ENCODE measurements at regions not wholly inside any gene's neighbourhood (a gene's known extent, or its start where the extent isn't known, plus 50 kb on each side); places are given as distances from the start of the nearest gene placed in this dataset.

GRCh38 chr2:122451697-122452096 lies 696.2 kb downstream of the TSN start:
- Mint-ChIP-seq H3K4me1 (no peaks in the 10 kb centered on the region), H3K27me3 (ENCODE audit: insufficient read depth, low read depth) (no peaks in the 10 kb centered on the region), H3K36me3 (no peaks in the 10 kb centered on the region), H3K4me3 (no peak overlapping the region), H3K27ac (no peak overlapping the region), H3K9me3 (peaks cover 34% of the 10 kb centered on the region)
- H4K20me1 ChIP-seq (ENCODE audit: low read depth): no peaks in the 10 kb centered on the region
- H3K27me3 ChIP-seq: no peaks in the 10 kb centered on the region
- H3F3A ChIP-seq (ENCODE audit: low read depth): no peaks in the 10 kb centered on the region
- H3K9me3 ChIP-seq (ENCODE audit: low read depth): peaks cover 7% of the 10 kb centered on the region
- no peaks in the 10 kb centered on the region for H3K4me1 ChIP-seq
- H2AFZ ChIP-seq (replicated peaks): no peak overlapping the region
- no peak overlapping the region for H3K27ac ChIP-seq
- H3K4me3 ChIP-seq: no peak overlapping the region
- H3K4me2 ChIP-seq: no peak overlapping the region
- H3K9ac ChIP-seq: no peak overlapping the region
- no peak for TF ChIP-seq EZH2 (IDR thresholded peaks at IDR 0.05)
- TF ChIP-seq EZH2phosphoT487 (IDR thresholded peaks at IDR 0.05): no peak
- TF ChIP-seq, protein P1, sequence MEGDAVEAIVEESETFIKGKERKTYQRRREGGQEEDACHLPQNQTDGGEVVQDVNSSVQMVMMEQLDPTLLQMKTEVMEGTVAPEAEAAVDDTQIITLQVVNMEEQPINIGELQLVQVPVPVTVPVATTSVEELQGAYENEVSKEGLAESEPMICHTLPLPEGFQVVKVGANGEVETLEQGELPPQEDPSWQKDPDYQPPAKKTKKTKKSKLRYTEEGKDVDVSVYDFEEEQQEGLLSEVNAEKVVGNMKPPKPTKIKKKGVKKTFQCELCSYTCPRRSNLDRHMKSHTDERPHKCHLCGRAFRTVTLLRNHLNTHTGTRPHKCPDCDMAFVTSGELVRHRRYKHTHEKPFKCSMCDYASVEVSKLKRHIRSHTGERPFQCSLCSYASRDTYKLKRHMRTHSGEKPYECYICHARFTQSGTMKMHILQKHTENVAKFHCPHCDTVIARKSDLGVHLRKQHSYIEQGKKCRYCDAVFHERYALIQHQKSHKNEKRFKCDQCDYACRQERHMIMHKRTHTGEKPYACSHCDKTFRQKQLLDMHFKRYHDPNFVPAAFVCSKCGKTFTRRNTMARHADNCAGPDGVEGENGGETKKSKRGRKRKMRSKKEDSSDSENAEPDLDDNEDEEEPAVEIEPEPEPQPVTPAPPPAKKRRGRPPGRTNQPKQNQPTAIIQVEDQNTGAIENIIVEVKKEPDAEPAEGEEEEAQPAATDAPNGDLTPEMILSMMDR (IDR thresholded peaks at IDR 0.05): no peak
- H3K79me2 ChIP-seq (ENCODE audit: low read depth): no peaks in the 10 kb centered on the region
- DNase-seq (ENCODE audit: low spot score): no peak
- no peaks in the 10 kb centered on the region for H3K36me3 ChIP-seq

DNA sequence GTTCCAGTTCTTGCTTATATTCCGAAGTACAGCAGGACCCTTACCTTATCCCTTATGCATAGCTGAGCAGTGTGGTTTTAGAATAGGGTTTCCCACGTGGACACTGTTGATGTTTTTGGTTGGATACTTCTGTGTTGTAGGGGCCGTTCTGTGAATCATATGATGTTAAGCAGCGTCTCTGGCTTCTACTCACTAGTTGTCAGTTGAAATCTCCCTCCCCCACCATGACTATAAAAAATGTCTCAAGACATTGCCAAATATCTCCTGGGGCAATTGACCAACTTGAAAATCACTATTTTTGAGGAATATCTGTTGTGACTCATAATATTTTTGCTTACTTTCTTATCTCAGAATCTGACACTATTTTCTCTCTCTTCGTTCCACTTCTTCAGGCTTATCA lies 713.7 kb downstream of the TSN start:
- H3K27me3 ChIP-seq: no peaks in the 10 kb centered on the region
- H3K79me2 ChIP-seq (ENCODE audit: low read depth): no peaks in the 10 kb centered on the region
- H3K9me3 Mint-ChIP-seq: no peaks in the 10 kb centered on the region
- H3K27me3 Mint-ChIP-seq (ENCODE audit: insufficient read depth, low read depth): peaks cover 2% of the 10 kb centered on the region
- DNase-seq (ENCODE audit: low spot score): no peak
- no peak overlapping the region for H3K9ac ChIP-seq
- no peaks in the 10 kb centered on the region for H3K36me3 Mint-ChIP-seq
- no peaks in the 10 kb centered on the region for H3K9me3 ChIP-seq (ENCODE audit: low read depth)
- no peaks in the 10 kb centered on the region for H3K4me1 ChIP-seq
- H3K27ac ChIP-seq: no peak overlapping the region
- H2AFZ ChIP-seq (replicated peaks): no peak overlapping the region
- H3K36me3 ChIP-seq: no peaks in the 10 kb centered on the region
- H3F3A ChIP-seq (ENCODE audit: low read depth): no peaks in the 10 kb centered on the region
- H3K4me2 ChIP-seq: no peak overlapping the region
- no peaks in the 10 kb centered on the region for H4K20me1 ChIP-seq (ENCODE audit: low read depth)
- peaks cover 4% of the 10 kb centered on the region for H3K4me1 Mint-ChIP-seq
- no peak overlapping the region for H3K4me3 Mint-ChIP-seq
- TF ChIP-seq EZH2phosphoT487 (IDR thresholded peaks at IDR 0.05): no peak
- no peak overlapping the region for H3K27ac Mint-ChIP-seq
- no peak overlapping the region for H3K4me3 ChIP-seq

DNA sequence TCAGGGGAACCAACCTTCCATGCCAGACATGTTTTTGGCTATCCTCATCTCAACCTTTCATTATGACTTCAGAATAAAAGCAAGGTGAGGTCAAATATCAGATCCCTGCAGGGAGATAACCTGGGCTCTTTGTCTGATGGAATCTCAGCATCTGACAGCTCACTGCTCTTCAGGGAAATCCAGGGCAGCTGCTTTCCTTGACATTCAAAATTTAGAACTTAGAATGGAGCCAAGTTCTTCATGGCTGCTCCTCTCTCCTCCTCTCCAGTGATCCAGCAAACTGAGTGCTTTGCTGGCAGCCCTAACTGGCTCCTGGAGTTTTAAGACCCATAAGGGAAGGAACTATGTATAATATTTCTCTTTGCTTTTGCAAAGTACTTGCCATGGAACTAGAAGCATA lies 716.3 kb downstream of the TSN start:
- Mint-ChIP-seq H3K9me3 (no peaks in the 10 kb centered on the region), H3K27me3 (ENCODE audit: insufficient read depth, low read depth) (peaks cover 2% of the 10 kb centered on the region), H3K27ac (no peak overlapping the region), H3K4me1 (peaks cover 4% of the 10 kb centered on the region), H3K4me3 (no peak overlapping the region), H3K36me3 (no peaks in the 10 kb centered on the region)
- Histone ChIP-seq H3K4me3 (no peak overlapping the region), H3K4me1 (no peaks in the 10 kb centered on the region), H4K20me1 (ENCODE audit: low read depth) (no peaks in the 10 kb centered on the region), H3K27me3 (no peaks in the 10 kb centered on the region), H3K36me3 (no peaks in the 10 kb centered on the region), H3K4me2 (no peak overlapping the region), H2AFZ (replicated peaks) (no peak overlapping the region), H3K27ac (no peak overlapping the region), H3K9me3 (ENCODE audit: low read depth) (no peaks in the 10 kb centered on the region), H3K9ac (no peak overlapping the region), H3K79me2 (ENCODE audit: low read depth) (no peaks in the 10 kb centered on the region), H3F3A (ENCODE audit: low read depth) (no peaks in the 10 kb centered on the region)
- TF ChIP-seq EZH2 (IDR thresholded peaks at IDR 0.05): no peak
- TF ChIP-seq, protein P1 (IDR thresholded peaks at IDR 0.05): no peak
- TF ChIP-seq EZH2phosphoT487 (IDR thresholded peaks at IDR 0.05): no peak
- no peak for DNase-seq (ENCODE audit: low spot score)

- no peak overlapping the region for H2AFZ ChIP-seq (replicated peaks)
- H4K20me1 ChIP-seq (ENCODE audit: low read depth): no peaks in the 10 kb centered on the region
- no peak overlapping the region for H3K4me2 ChIP-seq
- H3K4me1 ChIP-seq: peaks cover 7% of the 10 kb centered on the region
- H3K27me3 ChIP-seq: no peaks in the 10 kb centered on the region
- no peak overlapping the region for H3K4me3 ChIP-seq
- Mint-ChIP-seq H3K9me3 (no peaks in the 10 kb centered on the region), H3K27me3 (ENCODE audit: insufficient read depth, low read depth) (peaks cover 2% of the 10 kb centered on the region), H3K27ac (no peak overlapping the region), H3K36me3 (peaks cover 3% of the 10 kb centered on the region), H3K4me1 (peaks cover 21% of the 10 kb centered on the region), H3K4me3 (no peak overlapping the region)
- H3K9ac ChIP-seq: no peak overlapping the region
- H3K27ac ChIP-seq: no peak overlapping the region
- no peaks in the 10 kb centered on the region for H3K79me2 ChIP-seq (ENCODE audit: low read depth)
- DNase-seq (ENCODE audit: low spot score): no peak
- H3F3A ChIP-seq (ENCODE audit: low read depth): no peaks in the 10 kb centered on the region
- no peaks in the 10 kb centered on the region for H3K36me3 ChIP-seq
- TF ChIP-seq, protein P1 (IDR thresholded peaks at IDR 0.05): no peak
- TF ChIP-seq EZH2 (IDR thresholded peaks at IDR 0.05): no peak
- no peak for TF ChIP-seq EZH2phosphoT487 (IDR thresholded peaks at IDR 0.05)
- no peaks in the 10 kb centered on the region for H3K9me3 ChIP-seq (ENCODE audit: low read depth)
Measured at GRCh38 chr2:122478117-122478516, 722.7 kb downstream of the TSN start.

Data from neural progenitor cell (in vitro differentiated cells).